ENCODE measurements at regions not wholly inside any gene's neighbourhood (a gene's known extent, or its start where the extent isn't known, plus 50 kb on each side); places are given as distances from the start of the nearest gene placed in this dataset.

- 7 to 14% (median 11%) methylated on average over 11 of the region's 11 CpGs for WGBS, 3 donors
- Histone ChIP-seq H3K4me1 (ENCODE audit: insufficient read depth) (peaks cover 11% of the 10 kb centered on the region), H3K9me3 (no peaks in the 10 kb centered on the region), H3K27me3 (no peaks in the 10 kb centered on the region), H3K36me3 (no peaks in the 10 kb centered on the region), H3K27ac (peak overlapping the region in 1 of 2 donors; percentile 21), H3K4me3 (no peak overlapping the region)
- intact Hi-C loops (cut with DNase I): no loop called here
- TF ChIP-seq EP300 (IDR thresholded peaks at IDR 0.05): no peak
- no peak for TF ChIP-seq POLR2A (IDR thresholded peaks at IDR 0.05)
- no peak for TF ChIP-seq CTCF (IDR thresholded peaks at IDR 0.05)
- DNase-seq: no peak
Measured at GRCh38 chr2:215717501-215718381, 281.9 kb upstream of the FN1 start.

- peaks cover 11% of the 10 kb centered on the region for H3K4me1 ChIP-seq (ENCODE audit: insufficient read depth)
- no peaks in the 10 kb centered on the region for H3K27me3 ChIP-seq
- intact Hi-C loops (cut with DNase I): no loop called here
- H3K4me3 ChIP-seq: no peak overlapping the region
- H3K27ac ChIP-seq: no peak overlapping the region
- no peak for DNase-seq
- no peaks in the 10 kb centered on the region for H3K36me3 ChIP-seq
- WGBS, 3 donors: 86 to 98% (median 97%) methylated on average over 6 of the region's 6 CpGs
- TF ChIP-seq EP300 (IDR thresholded peaks at IDR 0.05) (no peak), CTCF (IDR thresholded peaks at IDR 0.05) (no peak), POLR2A (IDR thresholded peaks at IDR 0.05) (no peak)
- H3K9me3 ChIP-seq: no peaks in the 10 kb centered on the region
Measured at GRCh38 chr2:215716956-215717355, 281.1 kb upstream of the FN1 start.

- no peak for DNase-seq
- TF ChIP-seq CTCF (IDR thresholded peaks at IDR 0.05) (no peak), POLR2A (IDR thresholded peaks at IDR 0.05) (no peak), EP300 (IDR thresholded peaks at IDR 0.05) (no peak)
- intact Hi-C loops (cut with DNase I): no loop called here
- H3K9me3 ChIP-seq: no peaks in the 10 kb centered on the region
- 7 to 10% (median 9%) methylated on average over 2 of the region's 2 CpGs for WGBS, 3 donors
- H3K27me3 ChIP-seq: no peaks in the 10 kb centered on the region
- H3K27ac ChIP-seq: peak overlapping the region in 1 of 2 donors; percentile 31
- H3K4me3 ChIP-seq: no peak overlapping the region
- no peaks in the 10 kb centered on the region for H3K36me3 ChIP-seq
- H3K4me1 ChIP-seq (ENCODE audit: insufficient read depth): peaks cover 6% of the 10 kb centered on the region
Measured at GRCh38 chr2:215712871-215713790, 277.3 kb upstream of the FN1 start.

- no peak for DNase-seq
- H3K9me3 ChIP-seq: no peaks in the 10 kb centered on the region
- H3K4me1 ChIP-seq (ENCODE audit: insufficient read depth): peaks cover 3% of the 10 kb centered on the region
- 40 to 62% (median 60%) methylated on average over 3 of the region's 3 CpGs for WGBS, 3 donors
- H3K27ac ChIP-seq: peak overlapping the region in 1 of 2 donors; percentile 31
- no peak overlapping the region for H3K4me3 ChIP-seq
- H3K27me3 ChIP-seq: no peaks in the 10 kb centered on the region
- no peaks in the 10 kb centered on the region for H3K36me3 ChIP-seq
- intact Hi-C loops (cut with DNase I): no loop called here
- TF ChIP-seq EP300 (IDR thresholded peaks at IDR 0.05): no peak
- TF ChIP-seq CTCF (IDR thresholded peaks at IDR 0.05): no peak
- no peak for TF ChIP-seq POLR2A (IDR thresholded peaks at IDR 0.05)
Measured at GRCh38 chr2:215712219-215712868, 276.5 kb upstream of the FN1 start.

Measured in ovary (tissue), 7 donors.